ENCODE measurements at regions not wholly inside any gene's neighbourhood (a gene's known extent, or its start where the extent isn't known, plus 50 kb on each side); places are given as distances from the start of the nearest gene placed in this dataset.

GRCh38 chr19:33879818-33880575 is 83.3 kb downstream of the KCTD15 start:
- H3K36me3 Mint-ChIP-seq: no peaks in the 10 kb centered on the region
- TF ChIP-seq, protein P1, sequence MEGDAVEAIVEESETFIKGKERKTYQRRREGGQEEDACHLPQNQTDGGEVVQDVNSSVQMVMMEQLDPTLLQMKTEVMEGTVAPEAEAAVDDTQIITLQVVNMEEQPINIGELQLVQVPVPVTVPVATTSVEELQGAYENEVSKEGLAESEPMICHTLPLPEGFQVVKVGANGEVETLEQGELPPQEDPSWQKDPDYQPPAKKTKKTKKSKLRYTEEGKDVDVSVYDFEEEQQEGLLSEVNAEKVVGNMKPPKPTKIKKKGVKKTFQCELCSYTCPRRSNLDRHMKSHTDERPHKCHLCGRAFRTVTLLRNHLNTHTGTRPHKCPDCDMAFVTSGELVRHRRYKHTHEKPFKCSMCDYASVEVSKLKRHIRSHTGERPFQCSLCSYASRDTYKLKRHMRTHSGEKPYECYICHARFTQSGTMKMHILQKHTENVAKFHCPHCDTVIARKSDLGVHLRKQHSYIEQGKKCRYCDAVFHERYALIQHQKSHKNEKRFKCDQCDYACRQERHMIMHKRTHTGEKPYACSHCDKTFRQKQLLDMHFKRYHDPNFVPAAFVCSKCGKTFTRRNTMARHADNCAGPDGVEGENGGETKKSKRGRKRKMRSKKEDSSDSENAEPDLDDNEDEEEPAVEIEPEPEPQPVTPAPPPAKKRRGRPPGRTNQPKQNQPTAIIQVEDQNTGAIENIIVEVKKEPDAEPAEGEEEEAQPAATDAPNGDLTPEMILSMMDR (IDR thresholded peaks at IDR 0.05; ENCODE audit: unreplicated experiment): no peak
- no peaks in the 10 kb centered on the region for H3K9me3 Mint-ChIP-seq
- no peaks in the 10 kb centered on the region for H3K27me3 Mint-ChIP-seq (ENCODE audit: low read depth)
- H3K27ac Mint-ChIP-seq: peak overlapping the region; percentile 47
- DNase-seq (ENCODE audit: low spot score in 2 of 2, unreplicated experiment in 2 of 2): no peak
- peaks cover 15% of the 10 kb centered on the region for H3K4me1 Mint-ChIP-seq
- no peak overlapping the region for H3K4me3 Mint-ChIP-seq

DNA sequence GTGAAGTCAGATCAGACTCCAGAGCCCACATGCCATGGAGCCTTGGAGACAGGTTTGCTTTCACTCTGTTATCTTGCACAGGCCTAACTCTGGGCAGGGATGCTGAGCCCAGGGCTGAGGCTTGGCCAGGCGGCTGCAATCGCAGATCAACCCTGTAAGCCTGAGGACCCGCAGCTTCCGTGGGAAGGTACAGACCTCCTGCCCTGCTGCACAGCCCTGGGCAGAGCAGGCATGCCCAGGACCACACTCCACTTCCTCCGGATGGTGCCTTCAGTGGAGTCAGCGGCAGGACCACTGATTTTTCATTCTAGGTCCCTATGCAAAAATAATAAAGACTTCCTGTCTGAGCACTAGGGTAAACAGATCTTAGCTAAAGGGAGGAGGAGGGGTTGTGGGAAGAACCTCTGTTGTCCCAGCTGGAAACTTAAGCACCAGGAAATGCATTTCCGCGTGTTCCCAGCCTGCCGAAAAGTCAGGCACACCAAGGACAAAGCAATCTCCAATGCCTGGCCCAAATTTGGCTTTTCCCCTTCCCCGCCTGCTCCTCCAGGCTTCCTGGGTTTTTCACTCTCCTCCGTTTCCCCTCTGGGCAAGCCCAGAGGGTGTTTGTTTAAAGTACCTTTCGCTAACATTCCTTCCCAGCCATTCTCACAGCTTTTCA is 87.3 kb downstream of the KCTD15 start:
- TF ChIP-seq, protein P1 (IDR thresholded peaks at IDR 0.05; ENCODE audit: unreplicated experiment): no peak
- H3K4me1 Mint-ChIP-seq: peaks cover 15% of the 10 kb centered on the region
- no peaks in the 10 kb centered on the region for H3K27me3 Mint-ChIP-seq (ENCODE audit: low read depth)
- no peaks in the 10 kb centered on the region for H3K36me3 Mint-ChIP-seq
- H3K9me3 Mint-ChIP-seq: no peaks in the 10 kb centered on the region
- peak overlapping the region; percentile 36 for H3K4me3 Mint-ChIP-seq
- no peak for DNase-seq (ENCODE audit: low spot score in 2 of 2, unreplicated experiment in 2 of 2)
- H3K27ac Mint-ChIP-seq: peak overlapping the region; percentile 55

GRCh38 chr19:33885236-33885635 is 88.6 kb downstream of the KCTD15 start:
- TF ChIP-seq, protein P1 (IDR thresholded peaks at IDR 0.05; ENCODE audit: unreplicated experiment): no peak
- H3K9me3 Mint-ChIP-seq: no peaks in the 10 kb centered on the region
- no peak overlapping the region for H3K27ac Mint-ChIP-seq
- H3K27me3 Mint-ChIP-seq (ENCODE audit: low read depth): no peaks in the 10 kb centered on the region
- peaks cover 12% of the 10 kb centered on the region for H3K4me1 Mint-ChIP-seq
- no peak overlapping the region for H3K4me3 Mint-ChIP-seq
- no peaks in the 10 kb centered on the region for H3K36me3 Mint-ChIP-seq
- no peak for DNase-seq (ENCODE audit: low spot score in 2 of 2, unreplicated experiment in 2 of 2)

GRCh38 chr19:33887891-33888290 is 91.2 kb downstream of the KCTD15 start:
- no peak overlapping the region for H3K27ac Mint-ChIP-seq
- no peaks in the 10 kb centered on the region for H3K36me3 Mint-ChIP-seq
- TF ChIP-seq, protein P1 (IDR thresholded peaks at IDR 0.05; ENCODE audit: unreplicated experiment): no peak
- H3K4me3 Mint-ChIP-seq: no peak overlapping the region
- DNase-seq (ENCODE audit: low spot score in 2 of 2, unreplicated experiment in 2 of 2): no peak
- no peaks in the 10 kb centered on the region for H3K9me3 Mint-ChIP-seq
- H3K4me1 Mint-ChIP-seq: peaks cover 8% of the 10 kb centered on the region
- no peaks in the 10 kb centered on the region for H3K27me3 Mint-ChIP-seq (ENCODE audit: low read depth)

- TF ChIP-seq, protein P1 (IDR thresholded peaks at IDR 0.05; ENCODE audit: unreplicated experiment): no peak
- no peaks in the 10 kb centered on the region for H3K27me3 Mint-ChIP-seq (ENCODE audit: low read depth)
- no peaks in the 10 kb centered on the region for H3K36me3 Mint-ChIP-seq
- H3K4me3 Mint-ChIP-seq: no peak overlapping the region
- H3K9me3 Mint-ChIP-seq: no peaks in the 10 kb centered on the region
- H3K4me1 Mint-ChIP-seq: peaks cover 8% of the 10 kb centered on the region
- DNase-seq (ENCODE audit: low spot score in 2 of 2, unreplicated experiment in 2 of 2): no peak
- H3K27ac Mint-ChIP-seq: no peak overlapping the region
These were observed 92.0 kb downstream of the KCTD15 start for GRCh38 chr19:33888665-33889064.
